Amniotic epithelial cell (primary cell): ENCODE measurements at regions not wholly inside any gene's neighbourhood (a gene's known extent, or its start where the extent isn't known, plus 50 kb on each side); places are given as distances from the start of the nearest gene placed in this dataset.

Source experiments
- DNase-seq: peaks from one replicate; pipeline ENCODE4 v3.0.0-alpha.2; 2010; ENCODE audit warnings: low read depth

- no peak for DNase-seq
These were observed 233.6 kb upstream of the SORCS1 start for GRCh38 chr10:107398115-107398514.

GRCh38 chr10:107391901-107392300, 227.4 kb upstream of the SORCS1 start:
- no peak for DNase-seq

- no peak for DNase-seq
These were observed 226.1 kb upstream of the SORCS1 start for GRCh38 chr10:107390563-107390962.

- no peak for DNase-seq
These were observed 218.9 kb upstream of the SORCS1 start for GRCh38 chr10:107383357-107383756.

- no peak for DNase-seq
These were observed 215.1 kb upstream of the SORCS1 start for GRCh38 chr10:107379601-107380000.

- DNase-seq = no peak
These were observed 207.3 kb upstream of the SORCS1 start for GRCh38 chr10:107371801-107372200.

- DNase-seq = no peak
These were observed 200.4 kb upstream of the SORCS1 start for GRCh38 chr10:107364872-107365271.

GRCh38 chr10:107362306-107362705, 197.8 kb upstream of the SORCS1 start:
- no peak for DNase-seq

GRCh38 chr10:107357033-107357432, 192.5 kb upstream of the SORCS1 start:
- DNase-seq = no peak

- no peak for DNase-seq
These were observed 191.9 kb upstream of the SORCS1 start for GRCh38 chr10:107356396-107356795.

- DNase-seq = no peak
These were observed 178.2 kb upstream of the SORCS1 start for GRCh38 chr10:107342711-107343110.

GRCh38 chr10:107341281-107341680, 176.8 kb upstream of the SORCS1 start:
- no peak for DNase-seq

- DNase-seq = no peak
These were observed 175.8 kb upstream of the SORCS1 start for GRCh38 chr10:107340326-107340725.

- DNase-seq = no peak
These were observed 171.6 kb upstream of the SORCS1 start for GRCh38 chr10:107336061-107336460.

- no peak for DNase-seq
These were observed 153.1 kb upstream of the SORCS1 start for GRCh38 chr10:107317592-107317991.

- no peak for DNase-seq
These were observed 138.7 kb upstream of the SORCS1 start for GRCh38 chr10:107303203-107303602.

GRCh38 chr10:107299606-107300005, 135.1 kb upstream of the SORCS1 start:
- DNase-seq = no peak

- DNase-seq = no peak
These were observed 119.7 kb upstream of the SORCS1 start for GRCh38 chr10:107284187-107284586.

- no peak for DNase-seq
These were observed 115.8 kb upstream of the SORCS1 start for GRCh38 chr10:107280293-107280692.

GRCh38 chr10:107277591-107277990, 113.1 kb upstream of the SORCS1 start:
- DNase-seq = no peak

GRCh38 chr10:107275806-107276205, 111.3 kb upstream of the SORCS1 start:
- no peak for DNase-seq

- no peak for DNase-seq
These were observed 105.1 kb upstream of the SORCS1 start for GRCh38 chr10:107269626-107270025.

GRCh38 chr10:107264742-107265141, 100.2 kb upstream of the SORCS1 start:
- no peak for DNase-seq

- no peak for DNase-seq
These were observed 79.6 kb upstream of the SORCS1 start for GRCh38 chr10:107244122-107244521.

- DNase-seq = no peak
These were observed 73.8 kb upstream of the SORCS1 start for GRCh38 chr10:107238275-107238674.
